Pulmonary artery endothelial cell (primary cell): ENCODE measurements at regions not wholly inside any gene's neighbourhood (a gene's known extent, or its start where the extent isn't known, plus 50 kb on each side); places are given as distances from the start of the nearest gene placed in this dataset.
A peak's percentile ranks its signal among the peaks of the same experiment; 100 is the strongest.

Experiments
- DNase-seq: peaks from one replicate; pipeline ENCODE4 v3.0.0-alpha.2; 2011; ENCODE audit warnings: low read depth, low spot score

DNA sequence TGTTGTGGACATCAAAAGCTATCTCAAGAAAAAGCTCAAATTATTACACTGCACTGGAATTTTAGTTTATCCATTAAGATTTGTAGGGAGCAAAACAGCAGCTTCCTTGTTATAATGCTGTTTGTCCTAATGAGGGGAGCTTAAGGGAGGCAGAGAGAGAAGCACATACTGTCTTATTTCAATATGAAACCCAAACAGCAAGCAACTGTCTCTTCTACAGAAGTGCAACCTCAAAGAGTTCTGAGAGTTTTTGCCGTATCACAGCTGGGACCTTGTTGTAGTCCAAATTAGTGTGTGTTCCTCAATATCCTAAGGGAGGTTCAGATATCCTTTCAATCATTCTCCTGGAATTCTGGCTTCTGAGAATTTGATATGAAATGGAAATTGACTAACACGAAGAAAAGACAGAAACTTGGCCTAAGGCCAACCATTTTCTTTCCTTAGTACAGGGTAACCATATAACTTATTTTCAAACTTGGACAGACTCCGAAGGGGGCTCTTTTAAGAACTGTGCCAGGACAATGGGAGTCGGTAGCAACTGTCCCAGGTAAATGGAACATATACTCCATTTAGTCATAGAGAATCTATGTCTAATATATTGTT is 149.3 kb upstream of the CCN2 start:
- DNase-seq = no peak

- no peak for DNase-seq
Observed at GRCh38 chr6:132096996-132097395, 145.8 kb upstream of the CCN2 start.

DNA sequence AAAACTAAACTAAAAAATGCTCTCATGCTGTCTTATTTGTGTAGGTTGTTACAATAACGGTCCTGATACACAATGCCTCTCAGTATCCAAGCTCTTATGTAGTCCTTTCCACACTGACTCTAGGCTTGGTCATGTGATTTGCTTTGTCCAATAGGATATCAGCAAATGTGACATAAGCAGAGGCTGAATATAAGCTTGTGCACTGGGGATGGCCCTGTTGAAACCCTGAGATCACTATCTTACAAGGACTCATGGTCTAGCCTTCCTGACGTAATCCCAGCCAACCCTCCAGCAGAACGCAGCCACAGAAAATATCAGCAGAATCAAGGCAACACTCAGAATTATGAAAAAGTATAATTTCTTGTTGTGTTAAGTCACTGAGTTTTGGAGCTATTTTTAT is 145.1 kb upstream of the CCN2 start:
- DNase-seq = no peak

DNA sequence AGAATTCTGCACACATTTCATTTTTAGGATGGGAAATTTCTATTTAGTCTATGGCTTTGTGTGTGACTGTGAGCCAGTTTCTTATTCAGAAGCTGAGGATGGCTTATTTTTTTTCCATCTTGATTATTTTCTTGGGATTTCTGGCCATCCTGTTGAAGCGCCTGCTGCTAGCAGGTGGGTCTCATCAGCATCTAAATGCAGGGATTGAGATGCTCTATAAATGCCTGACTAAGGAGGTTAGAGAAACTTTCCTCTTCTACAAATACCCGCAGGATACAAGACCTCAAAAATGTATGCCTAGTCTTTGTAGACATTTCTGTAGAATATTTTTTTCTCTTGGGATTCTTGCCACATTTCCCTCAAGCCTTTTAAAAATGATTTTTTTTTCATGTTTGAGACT is 138.0 kb upstream of the CCN2 start:
- no peak for DNase-seq

- no peak for DNase-seq
Observed at GRCh38 chr6:132088150-132088549, 137.0 kb upstream of the CCN2 start.

GRCh38 chr6:132087391-132087790 is 136.2 kb upstream of the CCN2 start:
- DNase-seq = no peak

GRCh38 chr6:132085731-132086130 is 134.6 kb upstream of the CCN2 start:
- DNase-seq = no peak

- peak; percentile 92 for DNase-seq
Observed at GRCh38 chr6:132084811-132085509, 133.8 kb upstream of the CCN2 start.

- no peak for DNase-seq
Observed at GRCh38 chr6:132082421-132082820, 131.2 kb upstream of the CCN2 start.

GRCh38 chr6:132081338-132081737 is 130.2 kb upstream of the CCN2 start:
- no peak for DNase-seq

DNA sequence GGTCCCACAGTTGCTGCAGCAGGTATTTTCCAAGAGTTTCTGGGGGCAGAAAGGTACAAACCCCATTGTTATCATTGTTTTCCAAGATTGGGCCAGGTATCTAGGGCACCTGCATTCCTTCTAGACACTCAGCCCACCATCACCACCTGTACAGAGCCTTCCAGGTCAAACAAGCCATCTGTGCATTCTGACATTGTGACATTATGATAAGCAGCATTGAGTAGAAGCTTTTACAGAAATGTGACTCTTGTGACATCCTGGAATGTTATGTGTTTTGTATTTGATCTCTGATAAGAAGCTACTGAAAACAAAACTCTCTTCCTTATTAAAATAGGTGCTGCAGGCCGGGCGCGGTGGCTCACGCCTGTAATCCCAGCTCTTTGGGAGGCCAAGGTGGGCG is 128.1 kb upstream of the CCN2 start:
- DNase-seq = no peak

- no peak for DNase-seq
Observed at GRCh38 chr6:132076452-132076851, 125.3 kb upstream of the CCN2 start.

DNA sequence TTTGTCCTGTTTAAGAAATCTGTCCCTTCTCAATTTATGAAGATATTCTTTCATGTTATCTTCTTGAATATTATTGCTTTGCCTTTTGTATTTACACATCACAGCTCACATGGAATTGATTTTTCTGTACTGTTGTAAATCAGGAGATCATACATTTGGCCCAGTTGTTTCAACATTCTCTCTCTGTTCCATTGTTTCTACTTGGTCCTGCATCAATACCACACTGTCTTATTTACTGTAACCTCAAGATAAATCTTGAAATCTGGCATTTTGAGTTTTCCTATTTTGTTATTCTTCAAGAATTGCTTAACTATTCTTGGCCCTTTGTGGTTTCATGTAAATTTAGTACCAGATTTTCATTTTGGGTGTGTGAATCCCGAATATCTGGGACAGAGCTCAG is 121.7 kb upstream of the CCN2 start:
- no peak for DNase-seq

DNA sequence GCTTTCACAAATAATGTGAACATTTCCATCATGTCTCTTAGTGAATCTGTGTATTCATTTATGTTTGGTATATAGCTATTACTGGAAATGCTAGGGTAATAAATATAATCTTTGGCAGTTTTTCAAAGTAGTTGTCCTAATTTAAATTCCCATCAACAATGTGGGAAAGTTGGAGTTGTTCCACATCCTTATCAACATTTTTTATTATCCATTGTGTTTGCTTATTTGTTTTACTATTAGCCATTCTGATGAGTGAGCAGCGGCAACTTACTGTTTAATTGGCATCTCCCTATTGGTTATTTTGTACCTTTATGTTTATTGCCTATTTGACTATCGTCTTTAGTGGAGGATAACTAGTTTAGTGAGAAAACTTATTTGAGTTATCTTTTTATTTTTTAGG is 121.1 kb upstream of the CCN2 start:
- no peak for DNase-seq

GRCh38 chr6:132070356-132070755 is 119.2 kb upstream of the CCN2 start:
- no peak for DNase-seq

- no peak for DNase-seq
Observed at GRCh38 chr6:132068766-132069165, 117.6 kb upstream of the CCN2 start.

DNA sequence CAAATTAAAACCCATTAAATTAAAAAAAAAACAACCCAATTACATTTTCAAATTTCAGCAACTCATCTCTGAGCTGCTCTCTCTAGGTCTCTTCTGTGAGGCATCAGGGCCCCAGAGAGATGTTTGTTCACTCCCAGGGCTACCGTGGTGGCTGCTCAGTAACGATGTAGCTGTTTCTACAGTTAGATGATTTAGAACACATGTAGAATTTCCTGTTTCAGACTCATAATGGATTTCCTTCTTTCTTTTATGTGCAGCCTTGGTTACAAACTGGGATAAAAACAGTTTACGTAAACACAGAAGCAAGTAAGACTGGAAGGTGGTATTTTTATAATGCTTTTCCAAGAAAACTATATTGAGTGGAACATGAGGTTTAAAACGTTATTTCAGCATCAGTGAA is 116.1 kb upstream of the CCN2 start:
- DNase-seq = no peak

GRCh38 chr6:132065556-132065955 is 114.4 kb upstream of the CCN2 start:
- DNase-seq = no peak

DNA sequence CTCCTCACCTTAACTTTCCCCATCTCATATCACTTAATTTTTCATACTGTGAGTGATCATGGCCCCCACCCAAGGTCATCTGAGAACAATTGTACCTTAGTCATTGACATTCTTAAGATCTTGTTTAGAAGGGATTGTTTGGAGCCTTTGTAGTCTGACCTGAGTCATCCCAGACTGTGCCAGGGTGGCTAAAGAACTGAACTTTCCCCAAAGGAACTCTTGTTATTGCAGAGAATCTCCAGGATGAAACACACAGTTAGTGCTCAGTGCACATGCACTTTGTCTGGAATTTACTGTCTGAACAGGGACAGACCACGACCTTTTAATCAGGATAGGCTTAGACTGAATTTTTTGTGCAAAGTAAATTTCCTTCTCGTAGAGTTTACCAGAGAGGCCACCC is 112.6 kb upstream of the CCN2 start:
- peak; percentile 97 for DNase-seq

GRCh38 chr6:132063204-132063603 is 112.0 kb upstream of the CCN2 start:
- peak; percentile 96 for DNase-seq

- DNase-seq = no peak
Observed at GRCh38 chr6:132062626-132063025, 111.5 kb upstream of the CCN2 start.

- DNase-seq = no peak
Observed at GRCh38 chr6:132061381-132061780, 110.2 kb upstream of the CCN2 start.

GRCh38 chr6:132060591-132060990 is 109.4 kb upstream of the CCN2 start:
- DNase-seq = no peak

GRCh38 chr6:132058975-132059374 is 107.8 kb upstream of the CCN2 start:
- DNase-seq = no peak
